SKM-1 (cell line): ENCODE measurements at regions not wholly inside any gene's neighbourhood (a gene's known extent, or its start where the extent isn't known, plus 50 kb on each side); places are given as distances from the start of the nearest gene placed in this dataset.

ENCODE experiments used
- DNase-seq: peaks from one replicate; lab custom pipeline; 2025; ENCODE audit not compliant: unreplicated experiment; lab: John Stamatoyannopoulos, UW

- peak; percentile 85 for DNase-seq
Measured at GRCh38 chr4:10180927-10181744, 64.5 kb upstream of the WDR1 start.

GRCh38 chr4:10180603-10180926 lies 64.0 kb upstream of the WDR1 start:
- no peak for DNase-seq

- no peak for DNase-seq
Measured at GRCh38 chr4:10179957-10180602, 63.5 kb upstream of the WDR1 start.

GRCh38 chr4:10178763-10179162 lies 62.2 kb upstream of the WDR1 start:
- DNase-seq, result no peak

GRCh38 chr4:10175626-10176025 lies 59.0 kb upstream of the WDR1 start:
- DNase-seq, result no peak

- DNase-seq, result no peak
Measured at GRCh38 chr4:10173754-10174749, 57.5 kb upstream of the WDR1 start.

- DNase-seq, result no peak
Measured at GRCh38 chr4:10173037-10173753, 56.6 kb upstream of the WDR1 start.

GRCh38 chr4:10172278-10172921 lies 55.8 kb upstream of the WDR1 start:
- no peak for DNase-seq

- no peak for DNase-seq
Measured at GRCh38 chr4:10171055-10171454, 54.5 kb upstream of the WDR1 start.

GRCh38 chr4:10169839-10170387 lies 53.3 kb upstream of the WDR1 start:
- DNase-seq, result no peak

GRCh38 chr4:10168151-10168550 lies 51.6 kb upstream of the WDR1 start:
- DNase-seq, result no peak

- DNase-seq, result no peak
Measured at GRCh38 chr4:10167201-10167600, 50.6 kb upstream of the WDR1 start.
